ENCODE measurements at regions not wholly inside any gene's neighbourhood (a gene's known extent, or its start where the extent isn't known, plus 50 kb on each side); places are given as distances from the start of the nearest gene placed in this dataset.

DNA sequence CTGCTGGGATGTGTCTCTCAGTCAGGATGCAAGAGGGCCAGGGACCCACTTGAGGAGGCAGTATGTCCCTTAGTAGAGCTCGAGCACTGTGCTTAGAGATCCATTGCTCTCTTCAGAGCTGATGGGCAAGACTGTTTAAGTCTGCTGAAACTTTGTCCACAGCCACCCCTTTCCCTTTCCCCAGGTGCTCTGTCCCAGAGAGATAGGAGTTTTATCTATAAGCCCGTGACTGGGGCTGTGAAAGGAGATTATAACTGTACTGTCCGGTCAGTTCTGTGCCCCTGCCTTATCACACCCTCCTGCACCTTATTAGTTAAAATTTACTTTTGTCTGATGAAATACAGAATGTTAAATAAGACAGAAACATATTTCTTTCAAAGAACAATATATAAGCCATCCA is 378.4 kb downstream of the PABPC4L start:
- H3K4me3 ChIP-seq (ENCODE audit: low read depth, low read length), result no peak overlapping the region
- TF ChIP-seq, protein P1, sequence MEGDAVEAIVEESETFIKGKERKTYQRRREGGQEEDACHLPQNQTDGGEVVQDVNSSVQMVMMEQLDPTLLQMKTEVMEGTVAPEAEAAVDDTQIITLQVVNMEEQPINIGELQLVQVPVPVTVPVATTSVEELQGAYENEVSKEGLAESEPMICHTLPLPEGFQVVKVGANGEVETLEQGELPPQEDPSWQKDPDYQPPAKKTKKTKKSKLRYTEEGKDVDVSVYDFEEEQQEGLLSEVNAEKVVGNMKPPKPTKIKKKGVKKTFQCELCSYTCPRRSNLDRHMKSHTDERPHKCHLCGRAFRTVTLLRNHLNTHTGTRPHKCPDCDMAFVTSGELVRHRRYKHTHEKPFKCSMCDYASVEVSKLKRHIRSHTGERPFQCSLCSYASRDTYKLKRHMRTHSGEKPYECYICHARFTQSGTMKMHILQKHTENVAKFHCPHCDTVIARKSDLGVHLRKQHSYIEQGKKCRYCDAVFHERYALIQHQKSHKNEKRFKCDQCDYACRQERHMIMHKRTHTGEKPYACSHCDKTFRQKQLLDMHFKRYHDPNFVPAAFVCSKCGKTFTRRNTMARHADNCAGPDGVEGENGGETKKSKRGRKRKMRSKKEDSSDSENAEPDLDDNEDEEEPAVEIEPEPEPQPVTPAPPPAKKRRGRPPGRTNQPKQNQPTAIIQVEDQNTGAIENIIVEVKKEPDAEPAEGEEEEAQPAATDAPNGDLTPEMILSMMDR (IDR thresholded peaks at IDR 0.05; ENCODE audit: insufficient read depth, low read depth, low read length), result no peak
- no peaks in the 10 kb centered on the region for H3K36me3 ChIP-seq (ENCODE audit: control insufficient read depth, insufficient read depth, low read length)
- ChIA-PET CTCF (no interaction called here), POLR2A (no interaction called here)
- no peak for DNase-seq (ENCODE audit: low read depth)
- no peaks in the 10 kb centered on the region for H3K27me3 ChIP-seq (ENCODE audit: control insufficient read depth, insufficient read depth, low read length)

DNA sequence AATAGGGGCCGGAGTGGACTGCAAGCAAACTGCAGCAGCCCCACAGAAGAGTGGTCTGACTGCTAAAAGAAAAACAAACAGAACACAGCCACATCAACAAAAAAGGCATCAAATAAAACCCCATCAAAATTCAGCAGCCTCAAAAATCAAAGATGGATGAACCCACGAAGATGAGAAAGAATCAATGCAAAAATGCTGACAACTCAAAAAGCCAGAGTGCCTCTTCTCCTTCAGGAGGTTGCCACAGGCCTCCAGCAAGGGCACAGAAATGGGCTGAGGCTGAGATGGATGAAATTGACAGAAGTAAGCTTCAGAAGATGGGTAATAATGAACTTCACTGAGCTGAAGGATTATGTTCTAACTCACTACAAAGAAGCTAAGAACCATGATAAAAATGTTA is 388.6 kb downstream of the PABPC4L start:
- ChIA-PET CTCF (no interaction called here), POLR2A (no interaction called here)
- H3K36me3 ChIP-seq (ENCODE audit: control insufficient read depth, insufficient read depth, low read length), result no peaks in the 10 kb centered on the region
- TF ChIP-seq, protein P1 (IDR thresholded peaks at IDR 0.05; ENCODE audit: insufficient read depth, low read depth, low read length), result no peak
- H3K4me3 ChIP-seq (ENCODE audit: low read depth, low read length), result no peak overlapping the region
- no peaks in the 10 kb centered on the region for H3K27me3 ChIP-seq (ENCODE audit: control insufficient read depth, insufficient read depth, low read length)
- no peak for DNase-seq (ENCODE audit: low read depth)

DNA sequence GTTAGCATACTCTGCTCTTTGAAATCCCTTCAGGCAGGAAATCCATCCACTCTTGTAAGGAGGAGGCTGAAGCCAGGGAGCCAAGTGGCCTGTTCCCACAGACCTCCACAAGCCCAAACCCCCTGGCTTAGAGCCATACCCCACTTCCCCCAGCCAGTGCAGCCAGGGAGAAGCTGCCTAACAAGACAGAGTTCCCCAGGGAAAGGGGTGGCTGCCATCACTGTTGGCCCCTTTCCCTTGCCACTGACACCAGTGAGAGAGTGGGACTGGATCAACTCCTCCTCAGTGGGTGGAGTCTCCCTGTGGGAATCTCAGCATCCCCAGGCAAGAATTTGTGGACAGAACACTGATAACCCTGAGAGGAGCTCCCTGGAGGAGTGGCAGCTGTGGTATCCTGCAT is 389.4 kb downstream of the PABPC4L start:
- TF ChIP-seq, protein P1 (IDR thresholded peaks at IDR 0.05; ENCODE audit: insufficient read depth, low read depth, low read length), result no peak
- Histone ChIP-seq H3K36me3 (ENCODE audit: control insufficient read depth, insufficient read depth, low read length) (no peaks in the 10 kb centered on the region), H3K27me3 (ENCODE audit: control insufficient read depth, insufficient read depth, low read length) (no peaks in the 10 kb centered on the region), H3K4me3 (ENCODE audit: low read depth, low read length) (no peak overlapping the region)
- CTCF ChIA-PET, result no interaction called here
- no peak for DNase-seq (ENCODE audit: low read depth)
- POLR2A ChIA-PET, result no interaction called here

DNA sequence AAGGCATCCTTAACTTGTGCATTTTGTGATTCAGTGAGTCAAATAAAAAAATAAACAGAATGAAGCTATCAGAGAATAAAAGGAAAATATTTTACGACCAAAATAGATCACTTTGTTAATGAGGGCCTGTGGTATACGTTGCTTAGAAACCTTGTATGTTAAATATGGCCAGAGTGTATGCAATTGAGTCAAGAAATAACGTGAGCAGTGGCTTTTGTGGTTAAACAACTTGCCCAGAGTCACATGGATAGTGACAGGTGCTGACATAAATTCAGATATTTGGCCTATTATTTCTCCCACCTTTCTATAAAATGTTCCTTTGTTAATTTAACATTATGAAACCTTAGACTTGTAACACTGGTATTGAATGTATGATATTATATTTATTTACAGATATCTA is 393.4 kb downstream of the PABPC4L start:
- DNase-seq (ENCODE audit: low read depth), result no peak
- H3K27me3 ChIP-seq (ENCODE audit: control insufficient read depth, insufficient read depth, low read length), result no peaks in the 10 kb centered on the region
- TF ChIP-seq, protein P1 (IDR thresholded peaks at IDR 0.05; ENCODE audit: insufficient read depth, low read depth, low read length), result no peak
- H3K36me3 ChIP-seq (ENCODE audit: control insufficient read depth, insufficient read depth, low read length), result no peaks in the 10 kb centered on the region
- no peak overlapping the region for H3K4me3 ChIP-seq (ENCODE audit: low read depth, low read length)
- ChIA-PET POLR2A (no interaction called here), CTCF (no interaction called here)

DNA sequence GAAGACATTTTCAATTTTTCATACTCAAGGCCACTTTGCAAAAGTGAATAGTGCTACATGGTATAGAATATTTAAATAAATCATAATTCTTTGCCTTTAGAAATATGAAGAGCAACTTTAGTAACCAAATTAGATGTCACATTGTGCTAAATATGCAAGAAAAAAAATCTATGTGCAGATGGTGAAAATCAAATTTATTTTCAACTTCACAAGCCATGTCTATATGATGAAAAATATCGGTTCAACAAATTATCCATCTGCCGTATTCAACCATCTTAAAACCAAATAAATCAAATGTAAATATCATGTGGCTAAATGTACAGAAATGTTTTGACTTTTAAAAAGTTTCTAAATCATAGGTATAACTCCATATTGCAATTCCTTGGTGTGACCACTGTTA is 398.2 kb downstream of the PABPC4L start:
- DNase-seq (ENCODE audit: low read depth), result no peak
- no peak overlapping the region for H3K4me3 ChIP-seq (ENCODE audit: low read depth, low read length)
- TF ChIP-seq, protein P1 (IDR thresholded peaks at IDR 0.05; ENCODE audit: insufficient read depth, low read depth, low read length), result no peak
- H3K36me3 ChIP-seq (ENCODE audit: control insufficient read depth, insufficient read depth, low read length), result no peaks in the 10 kb centered on the region
- ChIA-PET POLR2A (no interaction called here), CTCF (no interaction called here)
- H3K27me3 ChIP-seq (ENCODE audit: control insufficient read depth, insufficient read depth, low read length), result no peaks in the 10 kb centered on the region
